ENCODE measurements at regions not wholly inside any gene's neighbourhood (a gene's known extent, or its start where the extent isn't known, plus 50 kb on each side); places are given as distances from the start of the nearest gene placed in this dataset.

- no peak for DNase-seq
Measured at GRCh38 chr2:16160281-16161084, 220.1 kb downstream of the MYCN start.

- no peak for DNase-seq
Measured at GRCh38 chr2:16156411-16156810, 216.1 kb downstream of the MYCN start.

DNA sequence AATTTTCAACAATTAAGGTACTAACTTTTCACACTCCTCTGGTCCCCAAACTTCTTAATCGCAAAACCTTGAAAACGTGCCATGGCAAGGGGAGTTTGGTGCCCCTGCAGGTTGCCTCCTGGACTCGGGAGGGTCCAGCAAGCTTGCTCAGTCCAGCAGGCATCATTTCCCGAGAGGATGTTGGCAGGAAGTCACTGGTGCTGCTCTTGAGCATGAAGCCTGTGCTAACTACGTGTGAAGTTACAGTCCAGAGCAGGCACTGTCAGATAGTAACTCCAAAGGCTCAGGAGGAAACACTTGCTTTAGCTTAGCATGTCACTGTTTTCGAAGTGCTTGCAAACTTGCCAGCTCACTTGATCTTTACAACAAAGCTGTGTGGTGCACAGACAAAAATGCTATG, 215.4 kb downstream of the MYCN start:
- DNase-seq, result no peak

- no peak for DNase-seq
Measured at GRCh38 chr2:16155366-16155765, 215.0 kb downstream of the MYCN start.

GRCh38 chr2:16154501-16155280, 214.3 kb downstream of the MYCN start:
- no peak for DNase-seq

- DNase-seq, result no peak
Measured at GRCh38 chr2:16154061-16154460, 213.7 kb downstream of the MYCN start.

DNA sequence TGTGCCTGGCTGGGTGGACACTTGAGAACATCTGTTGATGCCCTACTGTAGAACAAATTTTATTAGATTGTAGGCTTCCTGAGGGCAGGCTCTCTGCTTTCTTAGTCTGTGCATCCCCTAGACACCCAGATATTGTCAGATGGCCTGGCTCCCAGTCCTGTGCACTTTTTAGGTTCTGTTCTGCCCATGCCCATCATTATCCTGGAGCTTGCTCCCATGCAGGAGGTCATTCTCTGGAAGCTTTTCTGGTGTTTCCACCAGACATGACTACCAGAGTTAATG, 213.3 kb downstream of the MYCN start:
- no peak for DNase-seq

GRCh38 chr2:16152928-16153753, 212.8 kb downstream of the MYCN start:
- no peak for DNase-seq

- no peak for DNase-seq
Measured at GRCh38 chr2:16152071-16152927, 211.9 kb downstream of the MYCN start.

GRCh38 chr2:16151651-16152050, 211.3 kb downstream of the MYCN start:
- DNase-seq, result no peak

DNA sequence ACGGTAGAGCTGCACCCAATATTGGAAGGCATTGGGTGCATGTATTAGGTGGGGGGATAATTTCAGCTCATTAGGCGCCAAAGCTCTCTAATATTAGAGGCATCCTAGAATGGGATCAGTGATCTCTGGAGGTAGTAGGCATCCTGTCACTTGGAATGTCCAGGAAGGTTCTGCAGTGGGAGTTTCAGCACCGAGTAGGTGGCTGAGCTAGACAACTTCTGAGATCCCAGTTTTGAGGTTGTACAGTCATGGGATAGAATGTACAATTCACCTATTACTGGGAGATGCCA, 210.9 kb downstream of the MYCN start:
- no peak for DNase-seq

DNA sequence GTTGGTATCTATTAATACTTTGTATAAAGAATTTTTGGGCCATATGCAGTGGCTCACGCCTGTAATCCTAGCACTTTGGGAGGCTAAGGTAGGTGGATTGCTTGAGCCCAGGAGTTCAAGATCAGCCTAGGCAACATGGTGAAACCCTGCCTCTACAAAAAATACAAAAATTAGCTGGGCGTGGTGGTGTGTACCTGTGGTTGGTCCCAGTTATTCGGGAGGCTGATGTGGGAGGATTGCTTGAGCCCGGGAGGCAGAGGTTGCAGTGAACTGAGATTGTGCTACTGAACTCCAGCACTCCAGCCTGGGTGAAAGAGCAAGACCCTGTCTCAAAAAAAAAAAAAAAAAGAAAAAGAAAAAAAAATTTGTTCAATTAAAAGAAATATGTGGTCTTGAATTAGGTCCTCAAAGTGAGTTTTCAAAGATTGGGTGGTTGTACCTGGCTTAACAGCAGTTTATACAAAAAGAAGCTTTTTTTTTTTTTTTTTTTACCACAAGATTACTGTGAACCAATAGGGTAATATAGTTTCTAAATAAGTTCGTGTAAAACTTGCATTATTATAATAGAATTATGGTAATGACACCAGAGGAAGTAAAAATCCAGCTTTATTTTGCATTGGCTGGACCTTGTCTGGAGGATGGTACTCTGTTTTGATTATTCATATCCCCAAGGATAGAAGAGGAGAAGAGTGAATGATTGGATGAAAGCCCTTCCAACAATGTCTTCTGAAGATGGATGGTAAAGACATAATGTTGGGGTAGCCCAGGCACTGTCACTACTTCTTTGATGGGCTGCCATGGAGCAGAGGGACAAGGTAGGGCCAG, 210.3 kb downstream of the MYCN start:
- no peak for DNase-seq

GRCh38 chr2:16149349-16150243, 209.2 kb downstream of the MYCN start:
- DNase-seq, result no peak

DNA sequence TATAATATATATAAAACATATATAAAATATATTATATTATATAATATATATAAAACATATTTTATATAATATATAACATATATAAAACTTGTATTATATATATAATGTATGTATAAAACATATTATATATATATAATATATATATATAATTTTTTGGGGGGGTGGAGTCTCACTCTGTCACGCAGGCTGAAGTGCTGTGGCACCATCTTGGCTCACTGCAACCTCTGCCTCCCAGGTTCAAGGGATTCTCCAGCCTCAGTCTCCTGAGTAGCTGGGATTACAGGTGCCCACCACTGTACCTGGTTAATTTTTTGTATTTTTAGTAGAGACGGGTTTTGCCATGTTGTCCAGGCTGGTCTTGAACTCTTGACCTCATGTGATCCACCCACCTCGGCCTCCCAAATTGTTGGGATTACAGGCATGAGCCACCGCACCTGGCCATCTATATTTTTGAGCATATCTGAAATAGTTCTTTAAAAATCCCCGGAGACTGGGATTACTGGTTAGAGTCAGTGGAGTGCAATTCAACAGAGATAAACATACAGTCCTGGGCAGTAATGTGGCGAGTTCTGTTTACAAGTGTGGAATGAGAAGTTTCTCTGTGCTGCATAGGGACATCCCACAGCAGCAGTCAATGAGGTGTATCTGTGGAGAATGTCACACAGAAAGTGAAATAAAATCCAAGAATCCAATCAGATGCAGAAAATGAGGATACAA, 208.4 kb downstream of the MYCN start:
- no peak for DNase-seq

- DNase-seq, result no peak
Measured at GRCh38 chr2:16142383-16143361, 202.3 kb downstream of the MYCN start.

DNA sequence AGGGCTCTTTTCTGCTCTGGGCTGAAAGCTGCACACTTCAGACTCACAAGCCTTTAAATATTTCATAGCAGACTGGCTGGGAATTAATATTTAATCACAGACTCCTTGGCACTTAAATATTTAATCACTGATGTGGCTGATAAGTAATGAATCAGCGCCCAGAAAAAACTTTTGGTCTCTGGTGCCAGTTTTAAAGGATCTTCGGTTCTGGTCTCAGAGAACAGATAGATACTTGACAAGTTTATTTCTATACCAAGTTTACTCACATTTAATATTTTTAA, 201.2 kb downstream of the MYCN start:
- no peak for DNase-seq

DNA sequence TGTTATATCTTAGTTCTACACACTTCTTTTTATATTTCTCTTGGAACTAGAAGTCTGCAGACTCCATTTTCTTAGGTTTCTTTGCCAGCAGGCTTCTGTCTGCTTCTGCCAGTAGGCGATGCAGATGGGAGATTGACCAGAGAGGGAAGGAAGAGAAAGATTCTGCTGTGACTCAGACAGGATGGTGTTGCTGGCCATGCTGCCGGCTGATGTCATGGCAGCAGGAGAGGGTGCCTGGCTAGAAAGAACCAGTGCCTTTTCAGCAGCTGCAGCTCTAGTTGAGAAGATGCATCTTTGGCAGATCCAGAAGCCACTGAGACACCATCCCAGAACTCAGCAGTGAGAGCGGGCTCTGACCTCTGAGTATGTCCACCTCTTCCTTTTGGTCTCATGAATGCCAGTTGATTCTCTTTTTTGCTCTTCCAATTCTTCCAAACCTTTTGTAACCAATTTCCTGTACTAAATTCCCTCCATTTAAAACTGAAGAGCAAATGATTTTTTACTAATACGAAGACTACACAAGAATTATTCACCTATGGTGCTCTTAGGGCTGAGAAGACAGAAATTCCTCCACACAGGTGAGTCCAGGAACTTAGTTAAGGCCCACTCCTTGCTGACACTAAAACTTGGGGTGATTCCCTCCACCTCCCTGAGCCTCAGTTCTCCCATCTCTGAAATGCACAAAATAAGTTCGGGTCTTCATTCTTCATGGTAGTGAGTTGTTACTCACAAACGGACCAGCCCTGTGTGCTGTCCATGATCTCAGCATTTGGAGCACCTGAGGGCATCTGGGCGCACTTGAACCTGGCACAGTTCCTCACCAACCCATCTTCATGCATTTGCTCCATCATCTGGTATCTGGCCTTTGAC, 200.7 kb downstream of the MYCN start:
- no peak for DNase-seq
